Inflammatory macrophage treated with lipopolysaccharide for 1 hour (primary cell): ENCODE measurements at regions not wholly inside any gene's neighbourhood (a gene's known extent, or its start where the extent isn't known, plus 50 kb on each side); places are given as distances from the start of the nearest gene placed in this dataset.

Source experiments
- DNase-seq, 2 donors: peaks; one replicate each; pipeline ENCODE4 v3.0.0-alpha.2; 2020 to 2022

- DNase-seq: no peak
These were observed 176.8 kb downstream of the ABHD5 start for GRCh38 chr3:43867436-43868072.

- no peak for DNase-seq
These were observed 178.8 kb downstream of the ABHD5 start for GRCh38 chr3:43869491-43869890.

GRCh38 chr3:43870120-43870519 lies 179.4 kb downstream of the ABHD5 start:
- no peak for DNase-seq

GRCh38 chr3:43870844-43871626 lies 180.3 kb downstream of the ABHD5 start:
- DNase-seq: no peak

GRCh38 chr3:43871627-43872245 lies 181.0 kb downstream of the ABHD5 start:
- DNase-seq: no peak

GRCh38 chr3:43872301-43872700 lies 181.6 kb downstream of the ABHD5 start:
- no peak for DNase-seq

GRCh38 chr3:43872901-43873300 lies 182.2 kb downstream of the ABHD5 start:
- DNase-seq: no peak

GRCh38 chr3:43873723-43874122 lies 183.0 kb downstream of the ABHD5 start:
- no peak for DNase-seq

- no peak for DNase-seq
These were observed 183.6 kb downstream of the ABHD5 start for GRCh38 chr3:43874290-43874689.

GRCh38 chr3:43874731-43875130 lies 184.0 kb downstream of the ABHD5 start:
- no peak for DNase-seq

GRCh38 chr3:43876648-43877047 lies 185.9 kb downstream of the ABHD5 start:
- no peak for DNase-seq

- DNase-seq: peak in 1 of 2 donors; percentile 14
These were observed 188.4 kb downstream of the ABHD5 start for GRCh38 chr3:43879166-43879565.

GRCh38 chr3:43882976-43883680 lies 192.4 kb downstream of the ABHD5 start:
- no peak for DNase-seq

- no peak for DNase-seq
These were observed 193.1 kb downstream of the ABHD5 start for GRCh38 chr3:43883729-43884396.

GRCh38 chr3:43884581-43884980 lies 193.8 kb downstream of the ABHD5 start:
- DNase-seq: no peak

- DNase-seq: no peak
These were observed 195.3 kb downstream of the ABHD5 start for GRCh38 chr3:43885908-43886618.

GRCh38 chr3:43892061-43892460 lies 201.3 kb downstream of the ABHD5 start:
- DNase-seq: no peak

- DNase-seq: no peak
These were observed 201.8 kb downstream of the ABHD5 start for GRCh38 chr3:43892526-43892925.

GRCh38 chr3:43893727-43894126 lies 203.0 kb downstream of the ABHD5 start:
- DNase-seq: no peak

GRCh38 chr3:43894176-43895049 lies 203.7 kb downstream of the ABHD5 start:
- DNase-seq: peak in 1 of 2 donors; percentile 27

GRCh38 chr3:43895573-43895972 lies 204.8 kb downstream of the ABHD5 start:
- DNase-seq: no peak
